ENCODE measurements at regions not wholly inside any gene's neighbourhood (a gene's known extent, or its start where the extent isn't known, plus 50 kb on each side); places are given as distances from the start of the nearest gene placed in this dataset.
"Not testable (repeated sequence)": the region's sequence is repeated elsewhere in the genome, so short reads cannot be mapped to it uniquely, and the experiment has no call there.

- TF ChIP-seq EP300 (conservative IDR thresholded peaks at IDR 0.05; ENCODE audit: poor library complexity, severe bottlenecking); POLR2AphosphoS5 (IDR thresholded peaks at IDR 0.05); CTCF (IDR thresholded peaks at IDR 0.05; ENCODE audit: poor library complexity, severe bottlenecking); EZH2 (IDR thresholded peaks at IDR 0.05; ENCODE audit: borderline replicate concordance, insufficient read depth, low read length, poor library complexity, severe bottlenecking); REST (IDR thresholded peaks at IDR 0.05; ENCODE audit: borderline replicate concordance); SMC3 (conservative IDR thresholded peaks at IDR 0.05; ENCODE audit: poor library complexity): not testable (repeated sequence)
Observed at GRCh38 chr12:24348180-24348579, 398.7 kb upstream of the SOX5 start.
